Nephron (organoid): ENCODE measurements at regions not wholly inside any gene's neighbourhood (a gene's known extent, or its start where the extent isn't known, plus 50 kb on each side); places are given as distances from the start of the nearest gene placed in this dataset.

Source experiments
- H3K27ac Mint-ChIP-seq, 3 experiments: 2 replicates each; pipeline ENCODE4 v1.8.0; 2020; ENCODE audit warnings: mixed read lengths in 3 of 3, mild to moderate bottlenecking in 2 of 3, moderate library complexity in 1 of 3
- H3K27me3 Mint-ChIP-seq: 2 replicates; pipeline ENCODE4 v1.8.0; 2021; ENCODE audit warnings: low read depth, mild to moderate bottlenecking, moderate library complexity, mixed read lengths
- H3K36me3 Mint-ChIP-seq: 2 replicates; pipeline ENCODE4 v1.8.0; 2020; ENCODE audit warnings: low read depth, mixed read lengths
- H3K4me1 Mint-ChIP-seq: 2 replicates; pipeline ENCODE4 v1.8.0; 2020; ENCODE audit warnings: mixed read lengths
- H3K4me3 Mint-ChIP-seq, 3 experiments: 2 replicates each; pipeline ENCODE4 v1.8.0; 2020; ENCODE audit warnings: mild to moderate bottlenecking in 3 of 3, mixed read lengths in 3 of 3, moderate library complexity in 2 of 3
- H3K9me3 Mint-ChIP-seq: 2 replicates; pipeline ENCODE4 v1.8.0; 2020; ENCODE audit warnings: mixed read lengths
- CTCF ChIP-seq, 3 experiments: fragments of 200-600 bp; sonication (generic); IDR thresholded peaks; one replicate each; pipeline ENCODE4 v1.5.0; 2021; ENCODE audit warnings: antibody characterized with exemption in 3 of 3; ENCODE audit not compliant: unreplicated experiment in 3 of 3

GRCh38 chr2:19600982-19601381 lies 242.6 kb upstream of the OSR1 start:
- TF ChIP-seq CTCF (IDR thresholded peaks at IDR 0.05; ENCODE audit: unreplicated experiment in 3 of 3) = no peak
- Mint-ChIP-seq H3K27me3 (no peaks in the 10 kb centered on the region), H3K9me3 (peaks cover 6% of the 10 kb centered on the region), H3K36me3 (no peaks in the 10 kb centered on the region), H3K4me1 (peaks cover 9% of the 10 kb centered on the region), H3K27ac (no peak overlapping the region), H3K4me3 (no peak overlapping the region)

- H3K27me3 Mint-ChIP-seq = no peaks in the 10 kb centered on the region
Measured at GRCh38 chr2:19600506-19600905, 242.1 kb upstream of the OSR1 start.

GRCh38 chr2:19598971-19599370 lies 240.5 kb upstream of the OSR1 start:
- Mint-ChIP-seq H3K36me3 (no peaks in the 10 kb centered on the region), H3K4me1 (peaks cover 9% of the 10 kb centered on the region), H3K27ac (no peak overlapping the region), H3K4me3 (no peak overlapping the region), H3K27me3 (no peaks in the 10 kb centered on the region), H3K9me3 (peaks cover 3% of the 10 kb centered on the region)
- TF ChIP-seq CTCF (IDR thresholded peaks at IDR 0.05; ENCODE audit: unreplicated experiment in 3 of 3) = no peak

More at GRCh38 chr2:19600506-19600905, 242.1 kb upstream of the OSR1 start:
- H3K9me3 Mint-ChIP-seq = peaks cover 6% of the 10 kb centered on the region
- H3K36me3 Mint-ChIP-seq = no peaks in the 10 kb centered on the region
- H3K4me1 Mint-ChIP-seq = peaks cover 9% of the 10 kb centered on the region
- H3K27ac Mint-ChIP-seq = no peak overlapping the region
- no peak for TF ChIP-seq CTCF (IDR thresholded peaks at IDR 0.05; ENCODE audit: unreplicated experiment in 3 of 3)
- H3K4me3 Mint-ChIP-seq = no peak overlapping the region

- Mint-ChIP-seq H3K27ac (no peak overlapping the region), H3K27me3 (no peaks in the 10 kb centered on the region), H3K9me3 (peaks cover 2% of the 10 kb centered on the region), H3K36me3 (no peaks in the 10 kb centered on the region), H3K4me3 (no peak overlapping the region), H3K4me1 (peaks cover 6% of the 10 kb centered on the region)
- TF ChIP-seq CTCF (IDR thresholded peaks at IDR 0.05; ENCODE audit: unreplicated experiment in 3 of 3) = no peak
Measured at GRCh38 chr2:19592197-19592596, 233.8 kb upstream of the OSR1 start.

- peak overlapping the region in 2 of 3 experiments; percentile 15 to 59 for H3K27ac Mint-ChIP-seq
- peaks cover 8% of the 10 kb centered on the region for H3K9me3 Mint-ChIP-seq
- H3K36me3 Mint-ChIP-seq = peaks cover 3% of the 10 kb centered on the region
- no peaks in the 10 kb centered on the region for H3K4me1 Mint-ChIP-seq
- no peaks in the 10 kb centered on the region for H3K27me3 Mint-ChIP-seq
- no peak for TF ChIP-seq CTCF (IDR thresholded peaks at IDR 0.05; ENCODE audit: unreplicated experiment in 3 of 3)
- H3K4me3 Mint-ChIP-seq = no peak overlapping the region
Measured at GRCh38 chr2:19589791-19590190, 231.4 kb upstream of the OSR1 start.

- no peak for TF ChIP-seq CTCF (IDR thresholded peaks at IDR 0.05; ENCODE audit: unreplicated experiment in 3 of 3)
- Mint-ChIP-seq H3K36me3 (peaks cover 8% of the 10 kb centered on the region), H3K27ac (peak overlapping the region; percentile 2 to 58 (median 27)), H3K4me3 (no peak overlapping the region), H3K9me3 (peaks cover 15% of the 10 kb centered on the region), H3K27me3 (peaks cover 4% of the 10 kb centered on the region), H3K4me1 (peaks cover 31% of the 10 kb centered on the region)
Measured at GRCh38 chr2:19580830-19581229, 222.4 kb upstream of the OSR1 start.
